ENCODE measurements at regions not wholly inside any gene's neighbourhood (a gene's known extent, or its start where the extent isn't known, plus 50 kb on each side); places are given as distances from the start of the nearest gene placed in this dataset.
"Not testable (repeated sequence)": the region's sequence is repeated elsewhere in the genome, so short reads cannot be mapped to it uniquely, and the experiment has no call there.

- 51% methylated on average over 1 of the region's 1 CpG for WGBS
- DNase-seq (ENCODE audit: low spot score): no peak
- H3K9me3 ChIP-seq (ENCODE audit: control insufficient read depth in 4 of 4, low read length in 3 of 4): no peaks in the 10 kb centered on the region
Observed at GRCh38 chr6:55117267-55117666, 57.0 kb upstream of the HCRTR2 start.

GRCh38 chr6:55124241-55124640, 50.1 kb upstream of the HCRTR2 start:
- not testable (repeated sequence) for H3K9me3 ChIP-seq (ENCODE audit: control insufficient read depth in 4 of 4, low read length in 3 of 4); H3K4me3 ChIP-seq (ENCODE audit: low read depth in 1 of 3, low read length in 3 of 3); H3K27me3 ChIP-seq (ENCODE audit: control insufficient read depth in 4 of 4, insufficient read depth in 4 of 4, low read length in 3 of 4); H3K9ac ChIP-seq (ENCODE audit: low read depth in 1 of 2, low read length in 2 of 2); DNase-seq (ENCODE audit: low spot score); H3K4me1 ChIP-seq (ENCODE audit: control insufficient read depth in 4 of 4, insufficient read depth in 4 of 4, low read length in 3 of 4); H3K36me3 ChIP-seq (ENCODE audit: control insufficient read depth in 4 of 4, insufficient read depth in 3 of 4, low read depth in 1 of 4, low read length in 3 of 4); H3K27ac ChIP-seq (ENCODE audit: low read depth in 1 of 2, low read length in 2 of 2)
- 75% methylated on average over 2 of the region's 2 CpGs for WGBS

More at GRCh38 chr6:55117267-55117666, 57.0 kb upstream of the HCRTR2 start:
- TF ChIP-seq RXRA (IDR thresholded peaks at IDR 0.05) (no peak), HNF4A (conservative IDR thresholded peaks at IDR 0.05) (no peak), JUND (IDR thresholded peaks at IDR 0.05) (no peak), HNF4G (IDR thresholded peaks at IDR 0.05) (no peak), YY1 (IDR thresholded peaks at IDR 0.05) (no peak), REST (IDR thresholded peaks at IDR 0.05) (no peak), FOXA1 (IDR thresholded peaks at IDR 0.05) (no peak), GABPA (IDR thresholded peaks at IDR 0.05 in 1 of 2, conservative IDR thresholded peaks at IDR 0.05 in 1 of 2) (no peak), SP1 (IDR thresholded peaks at IDR 0.05) (no peak), EGR1 (IDR thresholded peaks at IDR 0.05; ENCODE audit: low read depth in 2 of 2) (no peak)
- TF ChIP-seq, protein P1, sequence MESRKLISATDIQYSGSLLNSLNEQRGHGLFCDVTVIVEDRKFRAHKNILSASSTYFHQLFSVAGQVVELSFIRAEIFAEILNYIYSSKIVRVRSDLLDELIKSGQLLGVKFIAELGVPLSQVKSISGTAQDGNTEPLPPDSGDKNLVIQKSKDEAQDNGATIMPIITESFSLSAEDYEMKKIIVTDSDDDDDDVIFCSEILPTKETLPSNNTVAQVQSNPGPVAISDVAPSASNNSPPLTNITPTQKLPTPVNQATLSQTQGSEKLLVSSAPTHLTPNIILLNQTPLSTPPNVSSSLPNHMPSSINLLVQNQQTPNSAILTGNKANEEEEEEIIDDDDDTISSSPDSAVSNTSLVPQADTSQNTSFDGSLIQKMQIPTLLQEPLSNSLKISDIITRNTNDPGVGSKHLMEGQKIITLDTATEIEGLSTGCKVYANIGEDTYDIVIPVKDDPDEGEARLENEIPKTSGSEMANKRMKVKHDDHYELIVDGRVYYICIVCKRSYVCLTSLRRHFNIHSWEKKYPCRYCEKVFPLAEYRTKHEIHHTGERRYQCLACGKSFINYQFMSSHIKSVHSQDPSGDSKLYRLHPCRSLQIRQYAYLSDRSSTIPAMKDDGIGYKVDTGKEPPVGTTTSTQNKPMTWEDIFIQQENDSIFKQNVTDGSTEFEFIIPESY (IDR thresholded peaks at IDR 0.05): no peak
- H3K27me3 ChIP-seq (ENCODE audit: control insufficient read depth in 4 of 4, insufficient read depth in 4 of 4, low read length in 3 of 4): no peaks in the 10 kb centered on the region
- no peaks in the 10 kb centered on the region for H3K36me3 ChIP-seq (ENCODE audit: control insufficient read depth in 4 of 4, insufficient read depth in 3 of 4, low read depth in 1 of 4, low read length in 3 of 4)
- H3K4me1 ChIP-seq (ENCODE audit: control insufficient read depth in 4 of 4, insufficient read depth in 4 of 4, low read length in 3 of 4): no peaks in the 10 kb centered on the region
- H3K27ac ChIP-seq (ENCODE audit: low read depth in 1 of 2, low read length in 2 of 2): no peak overlapping the region
- H3K4me3 ChIP-seq (ENCODE audit: low read depth in 1 of 3, low read length in 3 of 3): no peak overlapping the region
- H3K9ac ChIP-seq (ENCODE audit: low read depth in 1 of 2, low read length in 2 of 2): no peak overlapping the region
